Cardiac muscle cell (in vitro differentiated cells and primary cell): ENCODE measurements at regions not wholly inside any gene's neighbourhood (a gene's known extent, or its start where the extent isn't known, plus 50 kb on each side); places are given as distances from the start of the nearest gene placed in this dataset.

Experiments
- DNase-seq, 2 donors: peaks; one replicate each; pipeline versions ENCODE4 v3.0.0 to v3.0.0-alpha.2; 2010 to 2017; ENCODE audit warnings: low read depth in 1 of 2, low spot score in 1 of 2
- H3K27ac ChIP-seq: fragments of 200-600 bp; sonication (generic); 2 replicates; pipeline ENCODE4 v1.5.1; 2016
- H3K27me3 ChIP-seq: fragments of 200-600 bp; sonication (generic); 2 replicates; pipeline ENCODE4 v1.6.0; 2016; ENCODE audit warnings: control low read depth
- H3K36me3 ChIP-seq: fragments of 200-600 bp; sonication (generic); 2 replicates; pipeline ENCODE4 v1.5.1; 2016; ENCODE audit warnings: control low read depth
- H3K4me1 ChIP-seq: fragments of 200-600 bp; sonication (generic); 2 replicates; pipeline ENCODE4 v1.8.1; 2017; ENCODE audit warnings: low read depth, mild to moderate bottlenecking, mixed run types
- H3K4me3 ChIP-seq: fragments of 200-600 bp; sonication (generic); 2 replicates; pipeline ENCODE4 v1.5.1; 2016; ENCODE audit warnings: mild to moderate bottlenecking
- H3K9me3 ChIP-seq: fragments of 200-600 bp; sonication (generic); 2 replicates; pipeline ENCODE4 v1.5.1; 2017; ENCODE audit warnings: low read depth, mild to moderate bottlenecking, control low read depth
- TF ChIP-seq, protein P1 (sequence below): IDR thresholded peaks from 2 replicates; pipeline ENCODE4 v1.5.1; 2012; ENCODE audit warnings: low read depth, mild to moderate bottlenecking, low read length

DNA sequence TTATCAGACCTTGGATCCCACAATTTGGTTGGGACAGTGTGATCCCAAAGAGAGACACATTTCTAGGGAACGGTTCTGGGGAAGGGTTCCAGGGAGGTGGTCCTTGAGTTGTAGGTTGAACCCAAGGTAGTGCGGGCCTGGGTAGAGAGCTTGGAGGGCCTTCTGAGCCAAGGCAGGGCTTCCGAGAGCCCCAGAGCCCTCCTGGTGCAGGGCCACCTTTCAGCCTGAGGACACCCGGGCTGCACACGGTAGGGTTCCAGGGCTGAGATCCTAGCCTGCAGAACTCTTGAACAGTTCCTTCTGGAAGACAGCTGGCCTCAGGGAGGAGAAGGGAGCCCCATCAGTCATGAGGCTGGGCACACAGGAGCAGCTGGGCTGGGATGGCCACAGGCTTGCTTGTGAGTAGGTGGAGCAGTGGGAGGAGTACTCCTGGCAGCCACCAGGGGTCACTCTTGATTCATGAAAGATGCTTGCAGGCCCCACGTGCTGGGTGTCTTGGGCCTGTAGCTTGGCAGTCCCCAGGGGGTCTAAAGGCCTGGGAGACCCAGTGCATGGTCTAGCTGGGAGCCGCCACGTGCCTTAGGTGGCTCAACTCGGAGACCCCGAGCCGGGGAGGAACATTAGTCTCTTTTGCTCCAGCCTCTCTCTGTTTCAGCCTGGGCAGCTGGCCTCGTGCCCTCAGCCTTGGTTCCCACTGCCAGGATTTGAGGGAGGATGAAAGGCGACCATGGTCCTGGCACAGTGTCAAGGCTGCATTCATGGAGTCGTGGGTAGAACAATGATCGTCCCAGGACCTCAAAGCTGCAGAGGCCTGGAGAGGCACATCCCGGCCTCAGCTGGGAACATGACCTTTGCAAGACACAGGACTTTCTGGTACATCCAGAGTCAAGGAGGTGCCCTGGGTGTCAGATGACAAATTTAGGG, 381.6 kb downstream of the TYW1 start:
- no peaks in the 10 kb centered on the region for H3K4me1 ChIP-seq
- H3K9me3 ChIP-seq: no peaks in the 10 kb centered on the region
- TF ChIP-seq, protein P1, sequence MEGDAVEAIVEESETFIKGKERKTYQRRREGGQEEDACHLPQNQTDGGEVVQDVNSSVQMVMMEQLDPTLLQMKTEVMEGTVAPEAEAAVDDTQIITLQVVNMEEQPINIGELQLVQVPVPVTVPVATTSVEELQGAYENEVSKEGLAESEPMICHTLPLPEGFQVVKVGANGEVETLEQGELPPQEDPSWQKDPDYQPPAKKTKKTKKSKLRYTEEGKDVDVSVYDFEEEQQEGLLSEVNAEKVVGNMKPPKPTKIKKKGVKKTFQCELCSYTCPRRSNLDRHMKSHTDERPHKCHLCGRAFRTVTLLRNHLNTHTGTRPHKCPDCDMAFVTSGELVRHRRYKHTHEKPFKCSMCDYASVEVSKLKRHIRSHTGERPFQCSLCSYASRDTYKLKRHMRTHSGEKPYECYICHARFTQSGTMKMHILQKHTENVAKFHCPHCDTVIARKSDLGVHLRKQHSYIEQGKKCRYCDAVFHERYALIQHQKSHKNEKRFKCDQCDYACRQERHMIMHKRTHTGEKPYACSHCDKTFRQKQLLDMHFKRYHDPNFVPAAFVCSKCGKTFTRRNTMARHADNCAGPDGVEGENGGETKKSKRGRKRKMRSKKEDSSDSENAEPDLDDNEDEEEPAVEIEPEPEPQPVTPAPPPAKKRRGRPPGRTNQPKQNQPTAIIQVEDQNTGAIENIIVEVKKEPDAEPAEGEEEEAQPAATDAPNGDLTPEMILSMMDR: peak; percentile 90
- DNase-seq: peak; percentile 86
- H3K4me3 ChIP-seq: no peak overlapping the region
- no peak overlapping the region for H3K27ac ChIP-seq
- no peaks in the 10 kb centered on the region for H3K27me3 ChIP-seq
- H3K36me3 ChIP-seq: no peaks in the 10 kb centered on the region

DNA sequence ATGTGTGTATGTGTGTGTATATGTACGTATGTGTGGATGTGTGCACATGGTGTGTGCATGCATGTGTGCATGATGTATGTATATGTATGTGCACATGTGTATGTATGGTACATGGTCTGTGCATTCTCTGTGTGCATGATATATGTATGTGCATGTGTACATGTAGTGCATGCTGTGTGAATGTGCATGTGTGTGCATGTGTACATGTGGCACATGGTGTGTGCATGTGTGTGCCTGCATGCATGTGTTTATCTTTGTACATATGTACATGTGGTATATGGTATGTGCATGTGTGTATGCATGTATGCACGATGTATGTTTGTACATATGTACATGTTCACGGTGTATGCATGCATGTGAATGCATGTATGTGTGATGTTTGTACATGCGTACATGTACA, 383.7 kb downstream of the TYW1 start:
- no peaks in the 10 kb centered on the region for H3K27me3 ChIP-seq
- no peak overlapping the region for H3K4me3 ChIP-seq
- H3K4me1 ChIP-seq: no peaks in the 10 kb centered on the region
- H3K27ac ChIP-seq: no peak overlapping the region
- no peaks in the 10 kb centered on the region for H3K36me3 ChIP-seq
- H3K9me3 ChIP-seq: no peaks in the 10 kb centered on the region
- TF ChIP-seq, protein P1: no peak
- no peak for DNase-seq

DNA sequence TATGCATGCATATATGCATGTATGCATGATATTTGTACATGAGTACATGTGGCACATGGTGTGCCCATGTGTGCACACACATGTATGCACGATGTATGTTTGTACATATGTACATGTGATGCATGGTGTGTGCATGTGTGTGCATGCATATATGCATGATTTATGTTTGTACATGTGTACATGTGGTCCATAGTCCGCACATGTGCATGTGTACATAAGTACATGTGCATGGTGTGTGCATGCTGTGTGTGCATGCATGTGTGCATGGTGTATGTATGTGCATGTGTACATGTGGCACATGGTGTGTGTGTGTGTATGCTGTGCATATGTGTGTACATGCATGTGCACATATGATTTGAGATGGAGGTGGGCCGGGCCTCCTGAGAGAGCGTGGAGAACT, 384.2 kb downstream of the TYW1 start:
- no peaks in the 10 kb centered on the region for H3K27me3 ChIP-seq
- DNase-seq: no peak
- TF ChIP-seq, protein P1: no peak
- no peak overlapping the region for H3K4me3 ChIP-seq
- H3K9me3 ChIP-seq: no peaks in the 10 kb centered on the region
- H3K27ac ChIP-seq: no peak overlapping the region
- H3K4me1 ChIP-seq: no peaks in the 10 kb centered on the region
- no peaks in the 10 kb centered on the region for H3K36me3 ChIP-seq

DNA sequence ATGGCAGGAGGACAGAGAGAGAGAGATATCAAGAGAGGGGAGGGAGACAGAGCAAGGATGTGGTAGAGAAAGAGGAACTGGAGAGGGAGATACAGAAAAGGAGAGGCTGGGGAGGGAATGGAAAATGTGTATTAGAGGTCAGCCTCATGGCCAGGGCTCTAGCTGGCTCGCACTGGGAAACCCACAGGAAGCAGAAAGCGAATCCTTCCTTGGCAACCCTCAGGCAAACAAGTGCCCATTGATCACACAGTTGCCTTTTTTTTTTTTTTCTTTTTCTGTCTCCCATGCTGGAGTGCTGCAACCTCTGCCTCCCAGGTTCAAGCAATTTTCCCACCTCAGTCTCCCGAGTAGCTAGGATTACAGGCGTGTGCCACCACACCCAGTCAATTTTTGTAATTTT, 391.2 kb downstream of the TYW1 start:
- H3K27ac ChIP-seq: no peak overlapping the region
- H3K36me3 ChIP-seq: no peaks in the 10 kb centered on the region
- H3K9me3 ChIP-seq: no peaks in the 10 kb centered on the region
- H3K4me1 ChIP-seq: no peaks in the 10 kb centered on the region
- H3K27me3 ChIP-seq: no peaks in the 10 kb centered on the region
- H3K4me3 ChIP-seq: no peak overlapping the region
- DNase-seq: no peak
- TF ChIP-seq, protein P1: no peak

- no peak overlapping the region for H3K27ac ChIP-seq
- H3K9me3 ChIP-seq: no peaks in the 10 kb centered on the region
- DNase-seq: no peak
- TF ChIP-seq, protein P1: no peak
- H3K36me3 ChIP-seq: no peaks in the 10 kb centered on the region
- no peaks in the 10 kb centered on the region for H3K27me3 ChIP-seq
- H3K4me3 ChIP-seq: no peak overlapping the region
- H3K4me1 ChIP-seq: no peaks in the 10 kb centered on the region
Measured at GRCh38 chr7:67391168-67391567, 394.5 kb downstream of the TYW1 start.
